ENCODE measurements at regions not wholly inside any gene's neighbourhood (a gene's known extent, or its start where the extent isn't known, plus 50 kb on each side); places are given as distances from the start of the nearest gene placed in this dataset.
A peak's percentile ranks its signal among the peaks of the same experiment; 100 is the strongest.

DNA sequence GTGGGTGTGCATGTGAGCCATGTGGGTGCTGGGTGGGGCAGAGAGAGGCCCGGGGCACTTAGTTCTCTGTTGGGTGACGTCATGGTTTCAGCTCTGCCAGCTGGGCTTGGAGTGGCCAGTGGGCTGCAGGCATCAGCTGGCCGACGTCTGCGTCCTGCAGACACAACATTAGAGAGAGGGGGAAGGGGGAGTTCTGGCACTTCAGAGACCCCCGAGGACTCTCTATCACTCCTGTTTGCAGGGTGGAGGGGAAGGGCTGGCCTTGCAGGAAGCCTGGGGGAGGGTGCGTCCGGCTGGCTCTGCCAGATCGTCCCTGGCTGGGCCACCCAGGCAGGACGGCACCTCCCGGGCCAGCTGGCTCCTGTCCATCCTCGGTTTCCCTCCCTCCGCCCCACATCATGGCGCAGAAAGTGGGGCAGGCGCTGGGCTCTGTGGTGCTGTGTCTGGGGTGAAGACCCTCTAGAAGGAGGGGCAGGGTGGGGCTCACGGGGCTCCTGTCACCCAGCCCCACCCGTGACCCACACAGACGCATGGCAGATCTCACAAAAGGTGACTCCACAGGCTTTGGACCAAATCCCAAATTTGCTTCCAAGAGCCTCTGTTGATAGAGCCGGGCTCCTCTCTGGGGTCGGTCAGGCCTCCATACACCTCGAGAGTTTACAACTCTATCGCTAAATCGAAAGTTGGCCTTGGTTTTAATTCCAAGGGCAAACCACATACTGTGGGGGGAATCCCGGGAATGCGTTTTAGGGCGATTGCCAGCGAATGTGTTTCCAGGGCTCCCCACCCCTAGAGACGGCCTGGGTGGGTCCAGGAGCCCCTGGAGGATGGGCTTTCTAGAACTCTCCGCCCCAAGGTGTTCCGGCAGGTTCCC is 73.4 kb upstream of the TTC34 start:
- peak overlapping the region; percentile 70 for H3K4me3 ChIP-seq

DNA sequence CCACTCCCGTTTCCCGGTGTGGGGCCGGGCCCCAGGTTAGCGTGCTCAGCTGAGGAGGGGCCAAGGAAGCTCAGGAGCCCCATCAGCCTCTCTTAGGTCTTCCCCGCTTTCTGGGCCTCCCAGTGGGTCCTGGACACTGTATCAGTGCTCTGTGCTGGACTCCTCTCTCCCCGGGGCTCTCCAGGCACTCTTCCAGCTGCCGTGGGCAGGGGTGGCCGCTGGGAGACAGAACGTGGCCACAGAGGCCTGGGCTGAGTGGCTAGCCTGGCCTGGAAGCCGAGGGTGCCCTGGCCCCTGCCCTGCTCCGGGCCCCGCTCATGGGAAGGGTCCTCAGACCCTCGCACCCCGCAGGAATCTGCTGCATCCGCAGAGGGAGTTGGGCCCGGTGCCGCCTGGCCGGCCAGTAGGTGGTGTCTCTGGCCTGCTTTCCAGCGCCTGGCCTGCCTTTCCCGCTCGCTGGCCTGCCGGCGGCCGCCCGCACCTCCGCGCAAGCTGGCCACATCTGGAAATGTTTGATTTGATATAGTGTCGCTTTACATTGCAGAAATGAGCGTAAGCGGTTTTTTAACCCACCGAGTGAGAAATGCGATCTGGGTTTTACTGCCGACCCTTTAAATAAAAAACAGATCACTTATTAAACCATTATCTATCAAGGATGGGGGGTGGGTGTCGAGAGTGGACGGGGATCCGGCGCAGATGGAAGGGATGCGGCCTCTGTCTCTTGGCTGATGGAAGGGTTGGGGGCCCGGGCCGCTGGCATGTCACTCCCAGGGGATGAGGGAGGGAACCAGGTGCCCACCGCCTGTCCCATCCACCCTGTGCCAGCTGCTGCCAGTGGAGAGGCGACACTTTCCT is 74.4 kb upstream of the TTC34 start:
- TF ChIP-seq, protein P1, sequence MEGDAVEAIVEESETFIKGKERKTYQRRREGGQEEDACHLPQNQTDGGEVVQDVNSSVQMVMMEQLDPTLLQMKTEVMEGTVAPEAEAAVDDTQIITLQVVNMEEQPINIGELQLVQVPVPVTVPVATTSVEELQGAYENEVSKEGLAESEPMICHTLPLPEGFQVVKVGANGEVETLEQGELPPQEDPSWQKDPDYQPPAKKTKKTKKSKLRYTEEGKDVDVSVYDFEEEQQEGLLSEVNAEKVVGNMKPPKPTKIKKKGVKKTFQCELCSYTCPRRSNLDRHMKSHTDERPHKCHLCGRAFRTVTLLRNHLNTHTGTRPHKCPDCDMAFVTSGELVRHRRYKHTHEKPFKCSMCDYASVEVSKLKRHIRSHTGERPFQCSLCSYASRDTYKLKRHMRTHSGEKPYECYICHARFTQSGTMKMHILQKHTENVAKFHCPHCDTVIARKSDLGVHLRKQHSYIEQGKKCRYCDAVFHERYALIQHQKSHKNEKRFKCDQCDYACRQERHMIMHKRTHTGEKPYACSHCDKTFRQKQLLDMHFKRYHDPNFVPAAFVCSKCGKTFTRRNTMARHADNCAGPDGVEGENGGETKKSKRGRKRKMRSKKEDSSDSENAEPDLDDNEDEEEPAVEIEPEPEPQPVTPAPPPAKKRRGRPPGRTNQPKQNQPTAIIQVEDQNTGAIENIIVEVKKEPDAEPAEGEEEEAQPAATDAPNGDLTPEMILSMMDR (IDR thresholded peaks at IDR 0.05): peak; percentile 75
- DNase-seq (ENCODE audit: low spot score) (no peak), ATAC-seq (ENCODE audit: insufficient number of reproducible peaks, low FRiP score, low read depth) (no peak)
- Histone ChIP-seq H3K27me3 (replicated peaks; ENCODE audit: insufficient read depth) (no peaks in the 10 kb centered on the region), H3K27ac (peak overlapping the region; percentile 50 to 54), H3K4me3 (peak overlapping the region; percentile 70), H3K4me1 (ENCODE audit: control insufficient read depth in 1 of 2, low read depth in 2 of 2) (peaks cover 0 to 18% of the 10 kb centered on the region in 2 donors), H3K9me3 (peaks cover 12% of the 10 kb centered on the region), H3K36me3 (no peaks in the 10 kb centered on the region)

More for the DNA sequence above, 73.4 kb upstream of the TTC34 start:
- Histone ChIP-seq H3K27ac (peak overlapping the region in 1 of 2 donors; percentile 54), H3K4me1 (ENCODE audit: control insufficient read depth in 1 of 2, low read depth in 2 of 2) (peaks cover 0 to 18% of the 10 kb centered on the region in 2 donors), H3K9me3 (peaks cover 13% of the 10 kb centered on the region), H3K27me3 (replicated peaks; ENCODE audit: insufficient read depth) (no peaks in the 10 kb centered on the region), H3K36me3 (no peaks in the 10 kb centered on the region)
- ATAC-seq (ENCODE audit: insufficient number of reproducible peaks, low FRiP score, low read depth) (peak; percentile 39), DNase-seq (ENCODE audit: low spot score) (peak; percentile 28)
- TF ChIP-seq, protein P1 (IDR thresholded peaks at IDR 0.05): no peak

DNA sequence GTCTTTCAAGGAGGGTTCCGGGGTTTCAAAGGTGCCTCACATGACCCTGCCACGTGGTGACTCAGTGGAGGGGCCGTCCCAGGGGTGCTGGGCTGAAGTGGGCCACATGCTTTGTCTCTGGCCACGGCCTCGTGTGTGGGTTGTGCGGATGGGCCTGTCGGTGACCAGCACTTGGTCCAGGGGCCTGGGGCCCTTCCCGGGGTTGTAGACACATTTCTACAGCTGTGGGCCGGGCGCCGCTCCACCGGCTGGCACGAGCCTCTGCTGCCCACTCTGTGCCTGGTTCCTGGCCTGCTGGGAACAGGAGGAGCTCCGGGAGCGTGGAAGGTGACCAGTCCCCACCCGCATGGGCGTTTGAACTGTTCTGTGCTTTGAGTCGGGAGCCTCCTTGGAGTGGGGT is 75.4 kb upstream of the TTC34 start:
- no peak overlapping the region for H3K27ac ChIP-seq
- ATAC-seq (ENCODE audit: insufficient number of reproducible peaks, low FRiP score, low read depth): no peak
- H3K27me3 ChIP-seq (replicated peaks; ENCODE audit: insufficient read depth): no peaks in the 10 kb centered on the region
- H3K4me3 ChIP-seq: no peak overlapping the region
- H3K36me3 ChIP-seq: no peaks in the 10 kb centered on the region
- no peak for DNase-seq (ENCODE audit: low spot score)
- TF ChIP-seq, protein P1 (IDR thresholded peaks at IDR 0.05): no peak
- H3K4me1 ChIP-seq (ENCODE audit: control insufficient read depth in 1 of 2, low read depth in 2 of 2): peaks cover 0 to 18% of the 10 kb centered on the region in 2 donors
- peaks cover 2% of the 10 kb centered on the region for H3K9me3 ChIP-seq

DNA sequence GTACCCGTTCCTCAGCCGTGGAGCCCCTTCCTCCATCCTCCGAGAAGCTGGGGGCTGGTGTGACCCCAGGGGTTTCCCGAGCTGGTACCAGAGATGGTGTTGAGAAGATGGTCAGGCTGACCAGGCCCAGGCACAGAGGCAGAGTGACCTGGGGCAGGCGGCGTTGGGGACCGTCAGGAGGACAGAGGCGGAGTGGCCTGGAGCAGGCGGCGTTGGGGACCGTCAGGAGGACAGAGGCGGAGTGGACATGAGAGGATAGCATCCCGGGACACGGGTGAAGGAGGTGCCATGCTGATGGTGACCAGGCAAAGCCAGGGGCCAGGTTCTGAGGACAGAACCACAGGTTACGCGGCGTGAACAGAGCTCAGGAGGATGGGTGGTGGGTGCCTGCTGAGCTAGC is 75.9 kb upstream of the TTC34 start:
- ATAC-seq (ENCODE audit: insufficient number of reproducible peaks, low FRiP score, low read depth): no peak
- Histone ChIP-seq H3K27me3 (replicated peaks; ENCODE audit: insufficient read depth) (no peaks in the 10 kb centered on the region), H3K27ac (no peak overlapping the region), H3K9me3 (no peaks in the 10 kb centered on the region), H3K36me3 (no peaks in the 10 kb centered on the region), H3K4me1 (ENCODE audit: control insufficient read depth in 1 of 2, low read depth in 2 of 2) (peaks cover 0 to 18% of the 10 kb centered on the region in 2 donors), H3K4me3 (no peak overlapping the region)
- no peak for DNase-seq (ENCODE audit: low spot score)
- TF ChIP-seq, protein P1 (IDR thresholded peaks at IDR 0.05): no peak

DNA sequence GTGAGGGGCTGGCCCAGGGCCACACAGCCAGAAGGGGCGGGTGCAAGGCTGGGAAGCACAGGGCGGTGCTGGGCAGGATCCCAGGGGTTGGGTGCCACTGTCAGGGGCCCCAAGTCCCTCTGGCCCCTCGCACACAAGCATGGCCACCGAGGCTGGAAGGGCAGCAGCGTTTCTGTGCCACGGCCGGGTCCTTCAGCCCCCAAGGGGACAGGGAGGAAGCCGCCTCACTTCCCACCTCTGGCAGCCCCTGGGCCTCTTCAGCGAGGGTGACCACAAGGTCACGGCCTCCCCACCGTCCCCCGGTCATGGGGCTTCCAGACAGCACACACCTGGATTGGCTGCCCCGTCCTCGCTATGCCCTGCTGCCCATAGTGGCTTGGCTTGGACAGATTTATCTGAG is 77.1 kb upstream of the TTC34 start:
- H3K9me3 ChIP-seq: no peaks in the 10 kb centered on the region
- H3K36me3 ChIP-seq: no peaks in the 10 kb centered on the region
- DNase-seq (ENCODE audit: low spot score): no peak
- no peak overlapping the region for H3K27ac ChIP-seq
- ATAC-seq (ENCODE audit: insufficient number of reproducible peaks, low FRiP score, low read depth): no peak
- no peak overlapping the region for H3K4me3 ChIP-seq
- H3K4me1 ChIP-seq (ENCODE audit: control insufficient read depth in 1 of 2, low read depth in 2 of 2): peaks cover 0 to 18% of the 10 kb centered on the region in 2 donors
- TF ChIP-seq, protein P1 (IDR thresholded peaks at IDR 0.05): no peak
- H3K27me3 ChIP-seq (replicated peaks; ENCODE audit: insufficient read depth): no peaks in the 10 kb centered on the region
